ENCODE measurements at regions not wholly inside any gene's neighbourhood (a gene's known extent, or its start where the extent isn't known, plus 50 kb on each side); places are given as distances from the start of the nearest gene placed in this dataset.
"Not testable (repeated sequence)": the region's sequence is repeated elsewhere in the genome, so short reads cannot be mapped to it uniquely, and the experiment has no call there.

- no peak overlapping the region for H3K27ac Mint-ChIP-seq
- H3K9me3 Mint-ChIP-seq: no peaks in the 10 kb centered on the region
- H3K4me1 Mint-ChIP-seq: peaks cover 12% of the 10 kb centered on the region
- no peak for DNase-seq
- no peak for TF ChIP-seq CTCF (IDR thresholded peaks at IDR 0.05)
- H3K4me3 Mint-ChIP-seq: no peak overlapping the region
- H3K36me3 Mint-ChIP-seq (ENCODE audit: low read depth): no peaks in the 10 kb centered on the region
- peaks cover 9% of the 10 kb centered on the region for H3K27me3 Mint-ChIP-seq (ENCODE audit: low read depth, poor library complexity)
These were observed 618.5 kb downstream of the CCSER2 start for GRCh38 chr10:84946904-84947303.

DNA sequence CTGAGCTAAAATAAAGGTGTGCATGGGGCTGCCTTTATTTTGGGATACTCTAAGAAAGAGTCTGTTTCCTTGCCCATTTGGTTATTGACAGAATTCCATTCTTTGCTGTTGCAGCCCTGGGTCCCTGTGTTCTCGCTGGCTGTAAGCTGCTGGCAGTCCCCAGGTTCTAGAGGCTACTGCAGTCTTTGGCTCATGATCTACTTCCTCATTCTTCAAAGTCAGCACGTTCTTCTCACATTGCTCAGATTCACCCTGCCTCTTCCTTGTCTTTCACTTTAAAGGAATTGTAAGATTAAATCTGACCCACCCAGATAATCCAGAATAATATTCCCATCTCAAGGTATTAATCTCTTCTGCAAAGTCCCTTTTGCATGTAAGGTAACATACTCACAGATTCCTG, 620.3 kb downstream of the CCSER2 start:
- no peak for TF ChIP-seq CTCF (IDR thresholded peaks at IDR 0.05)
- Mint-ChIP-seq H3K27me3 (ENCODE audit: low read depth, poor library complexity) (peaks cover 11% of the 10 kb centered on the region), H3K4me1 (peaks cover 13% of the 10 kb centered on the region), H3K9me3 (no peaks in the 10 kb centered on the region), H3K4me3 (no peak overlapping the region), H3K36me3 (ENCODE audit: low read depth) (no peaks in the 10 kb centered on the region), H3K27ac (no peak overlapping the region)
- no peak for DNase-seq

DNA sequence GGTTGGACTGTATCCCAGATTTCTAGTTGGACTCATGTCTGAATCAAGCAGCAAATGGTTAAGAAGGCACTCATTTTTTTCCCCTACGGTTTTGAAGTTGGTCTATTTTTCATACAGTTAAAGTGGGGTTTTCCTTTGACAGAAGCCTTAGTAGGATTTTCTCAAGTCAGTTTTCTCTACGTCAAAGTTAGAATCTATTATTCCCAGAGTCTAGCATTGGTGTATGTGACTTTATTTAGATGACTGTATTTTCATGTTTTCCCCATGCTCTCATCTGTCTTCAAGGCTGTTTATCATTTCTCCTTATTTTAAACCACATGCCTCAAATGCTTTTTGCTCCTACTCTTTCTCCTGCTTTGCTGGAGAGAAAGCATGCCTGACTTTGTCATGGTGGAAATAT, 623.2 kb downstream of the CCSER2 start:
- peaks cover 2% of the 10 kb centered on the region for H3K27me3 Mint-ChIP-seq (ENCODE audit: low read depth, poor library complexity)
- H3K4me1 Mint-ChIP-seq: peaks cover 24% of the 10 kb centered on the region
- TF ChIP-seq CTCF (IDR thresholded peaks at IDR 0.05): no peak
- H3K4me3 Mint-ChIP-seq: no peak overlapping the region
- no peak overlapping the region for H3K27ac Mint-ChIP-seq
- no peak for DNase-seq
- H3K36me3 Mint-ChIP-seq (ENCODE audit: low read depth): no peaks in the 10 kb centered on the region
- H3K9me3 Mint-ChIP-seq: no peaks in the 10 kb centered on the region

DNA sequence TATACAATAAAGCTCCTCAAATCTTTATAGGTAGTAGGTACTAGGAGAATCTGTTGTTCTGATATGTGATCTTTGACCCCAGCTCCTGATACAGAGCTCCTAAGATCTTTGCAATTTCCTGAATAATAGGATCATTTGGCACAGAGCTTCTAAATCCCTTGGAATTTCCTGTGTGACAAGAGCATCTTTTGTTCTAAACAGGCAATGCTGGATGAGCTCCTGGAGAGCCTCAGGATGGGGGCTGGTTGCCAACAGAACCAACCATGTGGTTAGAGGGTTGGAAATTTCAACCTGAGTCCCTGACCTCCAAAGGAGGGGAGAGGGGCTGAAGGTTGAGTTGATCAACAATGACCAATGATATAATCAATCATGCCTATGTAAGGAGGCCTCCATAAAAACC, 629.0 kb downstream of the CCSER2 start:
- Mint-ChIP-seq H3K36me3 (ENCODE audit: low read depth) (no peaks in the 10 kb centered on the region), H3K9me3 (no peaks in the 10 kb centered on the region), H3K27me3 (ENCODE audit: low read depth, poor library complexity) (peaks cover 8% of the 10 kb centered on the region), H3K4me3 (no peak overlapping the region), H3K27ac (no peak overlapping the region), H3K4me1 (peaks cover 11% of the 10 kb centered on the region)
- no peak for TF ChIP-seq CTCF (IDR thresholded peaks at IDR 0.05)
- no peak for DNase-seq

GRCh38 chr10:84965468-84965867, 637.1 kb downstream of the CCSER2 start:
- no peaks in the 10 kb centered on the region for H3K36me3 Mint-ChIP-seq (ENCODE audit: low read depth)
- DNase-seq: no peak
- TF ChIP-seq CTCF (IDR thresholded peaks at IDR 0.05): no peak
- no peaks in the 10 kb centered on the region for H3K27me3 Mint-ChIP-seq (ENCODE audit: low read depth, poor library complexity)
- no peaks in the 10 kb centered on the region for H3K9me3 Mint-ChIP-seq
- no peak overlapping the region for H3K4me3 Mint-ChIP-seq
- no peaks in the 10 kb centered on the region for H3K4me1 Mint-ChIP-seq
- H3K27ac Mint-ChIP-seq: no peak overlapping the region

DNA sequence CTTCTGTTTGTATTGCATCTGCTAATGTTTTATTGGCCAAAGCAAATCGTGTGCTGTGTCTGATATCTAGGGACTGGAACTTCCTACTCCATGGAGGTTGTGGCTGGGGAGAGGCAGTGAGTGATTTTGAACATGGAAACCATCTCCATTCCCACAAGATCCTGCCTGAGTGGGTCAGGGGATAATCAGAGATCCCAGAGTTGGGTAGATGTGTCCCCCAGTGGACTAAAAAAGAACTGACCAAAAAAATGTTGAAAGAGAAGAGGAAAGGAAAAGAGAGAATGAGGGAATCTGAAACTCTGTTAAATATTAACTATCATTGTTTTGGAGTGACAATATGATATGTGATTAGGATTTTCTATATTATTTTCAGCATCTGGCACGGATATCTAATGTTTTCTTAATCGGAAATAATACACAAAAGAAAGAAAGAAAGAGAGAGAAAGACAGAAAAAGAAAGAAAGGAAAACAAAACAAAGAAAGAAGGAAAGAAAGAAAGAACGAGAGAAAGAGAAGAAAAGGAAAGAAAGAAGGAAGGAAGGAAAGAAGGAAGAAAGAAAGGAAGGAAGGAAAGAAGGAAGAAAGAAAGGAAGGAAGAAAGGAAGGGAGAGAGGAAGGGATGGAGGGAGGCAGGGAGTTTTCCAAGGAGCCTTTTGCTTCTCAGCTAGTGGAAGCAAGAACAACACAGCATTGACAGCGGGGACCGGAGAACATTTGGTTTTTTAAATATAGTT, 638.5 kb downstream of the CCSER2 start:
- Mint-ChIP-seq H3K4me1 (no peaks in the 10 kb centered on the region), H3K4me3 (no peak overlapping the region), H3K27me3 (ENCODE audit: low read depth, poor library complexity) (peaks cover under 1% of the 10 kb centered on the region), H3K27ac (no peak overlapping the region), H3K36me3 (ENCODE audit: low read depth) (no peaks in the 10 kb centered on the region), H3K9me3 (peaks cover 5% of the 10 kb centered on the region)
- DNase-seq: no peak
- no peak for TF ChIP-seq CTCF (IDR thresholded peaks at IDR 0.05)

DNA sequence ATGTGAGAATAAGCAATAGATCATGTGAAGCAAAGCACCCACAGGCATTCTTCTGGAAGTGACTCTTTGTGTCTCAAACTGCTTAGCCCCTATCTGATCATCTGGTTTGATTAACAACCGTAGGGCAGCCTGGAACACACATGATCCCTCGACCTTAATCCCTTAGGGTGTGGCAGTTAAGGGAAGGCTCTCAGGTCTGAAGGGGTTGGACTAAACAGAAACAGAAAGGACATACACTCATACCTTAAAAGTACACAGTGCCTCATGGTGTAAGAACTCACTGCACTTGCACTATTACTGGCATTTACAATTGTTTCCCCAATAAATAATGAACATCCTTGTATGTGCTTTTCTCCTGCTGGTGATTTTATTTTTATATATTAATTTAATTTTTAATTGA, 640.9 kb downstream of the CCSER2 start:
- peaks cover 28% of the 10 kb centered on the region for H3K9me3 Mint-ChIP-seq
- not testable (repeated sequence) for H3K4me1 Mint-ChIP-seq; H3K27ac Mint-ChIP-seq; H3K27me3 Mint-ChIP-seq (ENCODE audit: low read depth, poor library complexity); H3K4me3 Mint-ChIP-seq; DNase-seq; H3K36me3 Mint-ChIP-seq (ENCODE audit: low read depth)
